ENCODE measurements at regions not wholly inside any gene's neighbourhood (a gene's known extent, or its start where the extent isn't known, plus 50 kb on each side); places are given as distances from the start of the nearest gene placed in this dataset.

GRCh38 chr1:78329475-78329874 is 161.3 kb upstream of the PTGFR start:
- TF ChIP-seq RARB (CRISPR knock-in tag; IDR thresholded peaks at IDR 0.05) (no peak), CREB5 (CRISPR knock-in tag; IDR thresholded peaks at IDR 0.05; ENCODE audit: low read depth) (no peak), ZNF8 (CRISPR knock-in tag; IDR thresholded peaks at IDR 0.05) (no peak)
